ENCODE measurements at regions not wholly inside any gene's neighbourhood (a gene's known extent, or its start where the extent isn't known, plus 50 kb on each side); places are given as distances from the start of the nearest gene placed in this dataset.

DNA sequence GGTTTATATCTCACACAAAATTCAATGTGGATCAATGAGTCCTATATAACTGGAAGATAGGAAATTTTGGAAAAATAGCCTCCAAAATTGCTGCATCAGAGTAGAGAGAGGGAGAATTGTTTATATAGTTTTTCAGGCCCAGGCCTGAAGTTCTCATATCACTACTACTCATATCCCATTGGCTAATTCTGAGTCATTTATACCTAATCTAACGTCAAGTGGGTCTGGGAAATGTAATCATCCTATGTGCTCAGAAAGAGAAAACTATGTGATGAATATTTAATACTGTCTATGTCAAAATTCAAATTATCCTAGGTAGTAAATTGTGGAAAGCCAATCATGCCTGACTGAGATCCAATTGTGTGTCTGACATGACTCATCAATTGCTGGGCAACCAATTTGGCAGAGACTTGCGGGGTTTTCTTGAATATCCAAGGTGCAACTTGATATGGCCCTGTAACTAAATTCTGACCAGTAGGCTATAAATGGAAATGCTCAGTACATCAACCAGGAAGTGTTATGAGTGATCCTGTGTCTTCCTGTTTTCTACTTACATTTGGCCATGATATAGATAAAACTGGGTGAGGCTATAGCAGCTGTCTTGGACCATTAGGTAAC, 744.4 kb downstream of the KCNJ3 start:
- no peak for DNase-seq
- TF ChIP-seq POLR2A (IDR thresholded peaks at IDR 0.05): no peak
- TF ChIP-seq, protein P1, sequence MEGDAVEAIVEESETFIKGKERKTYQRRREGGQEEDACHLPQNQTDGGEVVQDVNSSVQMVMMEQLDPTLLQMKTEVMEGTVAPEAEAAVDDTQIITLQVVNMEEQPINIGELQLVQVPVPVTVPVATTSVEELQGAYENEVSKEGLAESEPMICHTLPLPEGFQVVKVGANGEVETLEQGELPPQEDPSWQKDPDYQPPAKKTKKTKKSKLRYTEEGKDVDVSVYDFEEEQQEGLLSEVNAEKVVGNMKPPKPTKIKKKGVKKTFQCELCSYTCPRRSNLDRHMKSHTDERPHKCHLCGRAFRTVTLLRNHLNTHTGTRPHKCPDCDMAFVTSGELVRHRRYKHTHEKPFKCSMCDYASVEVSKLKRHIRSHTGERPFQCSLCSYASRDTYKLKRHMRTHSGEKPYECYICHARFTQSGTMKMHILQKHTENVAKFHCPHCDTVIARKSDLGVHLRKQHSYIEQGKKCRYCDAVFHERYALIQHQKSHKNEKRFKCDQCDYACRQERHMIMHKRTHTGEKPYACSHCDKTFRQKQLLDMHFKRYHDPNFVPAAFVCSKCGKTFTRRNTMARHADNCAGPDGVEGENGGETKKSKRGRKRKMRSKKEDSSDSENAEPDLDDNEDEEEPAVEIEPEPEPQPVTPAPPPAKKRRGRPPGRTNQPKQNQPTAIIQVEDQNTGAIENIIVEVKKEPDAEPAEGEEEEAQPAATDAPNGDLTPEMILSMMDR (IDR thresholded peaks at IDR 0.05): no peak
- 89 to 91% methylated on average over 2 of the region's 2 CpGs for WGBS, 2 donors
- Histone ChIP-seq H3K4me1 (no peaks in the 10 kb centered on the region), H3K36me3 (ENCODE audit: low read depth, missing control alignments) (no peaks in the 10 kb centered on the region), H3K9me3 (no peaks in the 10 kb centered on the region), H3K4me3 (no peak overlapping the region), H3K27me3 (no peaks in the 10 kb centered on the region), H3K27ac (no peak overlapping the region)
- intact Hi-C loops (cut with DNase I; ENCODE audit: low total_unique reads): no loop called here

DNA sequence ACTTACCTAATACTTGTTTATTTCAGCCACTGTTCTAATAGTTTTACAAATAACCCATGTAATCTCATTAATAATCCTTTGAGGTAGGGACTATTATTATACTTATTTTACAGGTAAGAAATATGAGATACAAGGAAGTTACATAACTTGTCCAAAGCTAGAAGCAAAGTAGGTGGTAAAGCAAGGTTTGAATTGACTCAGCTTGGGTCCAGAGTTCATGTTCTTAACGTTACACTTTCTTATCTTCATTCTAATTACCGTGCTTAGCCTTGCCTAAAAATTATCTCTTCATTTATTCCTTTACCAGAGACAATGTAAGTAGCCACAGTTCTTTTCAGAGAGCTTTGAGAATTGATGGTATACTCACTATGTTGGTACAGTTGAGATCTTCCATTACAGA, 743.6 kb downstream of the KCNJ3 start:
- H3K9me3 ChIP-seq: no peaks in the 10 kb centered on the region
- intact Hi-C loops (cut with DNase I; ENCODE audit: low total_unique reads): no loop called here
- no peaks in the 10 kb centered on the region for H3K4me1 ChIP-seq
- TF ChIP-seq, protein P1 (IDR thresholded peaks at IDR 0.05): no peak
- no peak for TF ChIP-seq POLR2A (IDR thresholded peaks at IDR 0.05)
- no peak overlapping the region for H3K4me3 ChIP-seq
- DNase-seq: no peak
- 58 to 83% methylated on average over 2 of the region's 2 CpGs for WGBS, 2 donors
- H3K36me3 ChIP-seq (ENCODE audit: low read depth, missing control alignments): no peaks in the 10 kb centered on the region
- H3K27ac ChIP-seq: no peak overlapping the region
- no peaks in the 10 kb centered on the region for H3K27me3 ChIP-seq

DNA sequence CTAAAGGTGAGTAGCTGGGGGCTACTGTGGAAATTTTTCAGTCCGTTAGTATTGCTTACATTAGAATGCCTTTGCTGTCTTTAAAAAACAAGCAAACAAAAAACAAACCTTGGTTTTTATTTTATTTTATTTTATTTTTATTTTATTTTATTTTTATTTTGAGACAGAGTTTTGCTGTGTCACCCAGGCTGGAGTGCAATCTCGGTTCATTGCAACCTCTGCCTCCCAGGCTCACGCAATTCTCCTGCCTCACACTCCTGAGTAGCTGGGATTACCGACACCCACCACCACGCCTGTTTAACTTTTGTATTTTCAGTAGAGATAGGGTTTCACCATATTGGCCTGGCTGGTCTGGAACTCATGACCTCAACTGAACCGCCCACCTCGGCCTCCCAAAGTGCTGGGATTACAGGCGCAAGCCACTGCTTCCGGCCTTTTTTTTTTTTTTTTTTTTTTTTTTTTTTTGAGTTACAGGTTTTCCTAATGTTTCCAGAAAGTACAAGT, 732.6 kb downstream of the KCNJ3 start:
- TF ChIP-seq, protein P1 (IDR thresholded peaks at IDR 0.05): no peak
- no peak for TF ChIP-seq POLR2A (IDR thresholded peaks at IDR 0.05)
- no peaks in the 10 kb centered on the region for H3K36me3 ChIP-seq (ENCODE audit: low read depth, missing control alignments)
- no peak overlapping the region for H3K4me3 ChIP-seq
- no peaks in the 10 kb centered on the region for H3K27me3 ChIP-seq
- WGBS, 2 donors: 70 to 86% methylated on average over 9 of the region's 9 CpGs
- no peak for DNase-seq
- H3K4me1 ChIP-seq: no peaks in the 10 kb centered on the region
- intact Hi-C loops (cut with DNase I; ENCODE audit: low total_unique reads): no loop called here
- no peaks in the 10 kb centered on the region for H3K9me3 ChIP-seq
- H3K27ac ChIP-seq: no peak overlapping the region

DNA sequence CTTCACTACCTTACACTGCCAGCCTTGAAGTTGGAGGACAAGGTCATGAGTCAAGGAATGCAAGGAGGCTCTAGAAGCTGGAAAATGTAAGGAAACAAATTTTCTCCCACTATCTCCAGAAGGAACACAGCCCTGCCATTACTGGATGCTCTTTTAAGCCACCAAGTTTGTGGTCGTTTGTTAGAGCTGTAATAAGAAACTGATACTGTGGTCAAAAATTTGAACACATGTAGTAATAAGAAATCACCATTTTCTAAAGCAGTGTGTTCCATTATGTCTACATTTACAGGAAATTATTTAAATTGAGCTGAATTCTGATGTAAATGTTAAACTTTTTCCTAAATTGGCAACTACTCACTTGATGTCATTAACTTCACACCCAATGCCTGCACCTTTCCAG, 729.0 kb downstream of the KCNJ3 start:
- Histone ChIP-seq H3K36me3 (ENCODE audit: low read depth, missing control alignments) (no peaks in the 10 kb centered on the region), H3K27me3 (no peaks in the 10 kb centered on the region), H3K4me1 (no peaks in the 10 kb centered on the region), H3K4me3 (no peak overlapping the region), H3K9me3 (no peaks in the 10 kb centered on the region), H3K27ac (no peak overlapping the region)
- 48 to 63% methylated on average over 1 of the region's 1 CpG for WGBS, 2 donors
- no peak for DNase-seq
- intact Hi-C loops (cut with DNase I; ENCODE audit: low total_unique reads): no loop called here
- TF ChIP-seq, protein P1 (IDR thresholded peaks at IDR 0.05): no peak
- TF ChIP-seq POLR2A (IDR thresholded peaks at IDR 0.05): no peak

DNA sequence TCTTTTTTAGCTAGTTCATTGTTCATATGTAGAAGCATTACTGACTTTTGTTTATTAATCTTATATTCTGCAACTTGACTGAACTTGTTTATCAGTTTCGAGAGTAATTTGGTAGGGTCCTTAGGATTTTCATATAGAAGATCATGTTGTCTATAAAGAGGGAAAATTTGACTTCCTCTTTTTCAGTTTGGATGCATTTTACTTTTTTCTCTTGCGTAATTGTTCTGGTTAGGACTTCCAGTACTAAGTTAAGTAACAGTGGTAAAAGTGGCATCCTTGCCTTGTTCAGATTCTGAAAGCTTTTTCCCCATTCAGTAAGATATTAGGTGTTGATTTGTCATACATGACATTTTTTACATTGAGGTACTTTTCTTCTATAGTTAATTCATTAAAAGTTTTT, 726.0 kb downstream of the KCNJ3 start:
- Histone ChIP-seq H3K4me1 (no peaks in the 10 kb centered on the region), H3K27ac (no peak overlapping the region), H3K27me3 (no peaks in the 10 kb centered on the region), H3K9me3 (no peaks in the 10 kb centered on the region), H3K36me3 (ENCODE audit: low read depth, missing control alignments) (no peaks in the 10 kb centered on the region), H3K4me3 (no peak overlapping the region)
- DNase-seq: no peak
- intact Hi-C loops (cut with DNase I; ENCODE audit: low total_unique reads): no loop called here
- TF ChIP-seq POLR2A (IDR thresholded peaks at IDR 0.05): no peak
- TF ChIP-seq, protein P1 (IDR thresholded peaks at IDR 0.05): no peak
- 84 to 88% methylated on average over 2 of the region's 2 CpGs for WGBS, 2 donors

Measured in testis (tissue), 2 donors.